Stomach (tissue), 8 donors: ENCODE measurements at regions not wholly inside any gene's neighbourhood (a gene's known extent, or its start where the extent isn't known, plus 50 kb on each side); places are given as distances from the start of the nearest gene placed in this dataset.
A peak's percentile ranks its signal among the peaks of the same experiment; 100 is the strongest.

ENCODE experiments used
- DNase-seq, 2 donors: peaks; one replicate each; pipeline versions ENCODE4 v3.0.0 to v3.0.0-alpha.2; 2013 to 2019
- H3K27ac ChIP-seq, 5 donors: fragments of 200-600 bp in 4 of 5; sonication (generic) in 4 of 5; one replicate each; pipeline ENCODE4 v1.5.1; 2013 to 2019; ENCODE audit warnings: mild to moderate bottlenecking in 1 of 5, moderate library complexity in 1 of 5
- H3K27me3 ChIP-seq, 3 donors: fragments of 200-600 bp; sonication (generic); one replicate each; pipeline ENCODE4 v1.5.1; 2017 to 2019; ENCODE audit warnings: mixed run types in 1 of 3
- H3K36me3 ChIP-seq, 4 donors: fragments of 200-600 bp; sonication (generic); 1 replicate in 3 of 4; 2 replicates in 1 of 4; pipeline ENCODE4 v1.5.1; 2016 to 2019
- H3K4me1 ChIP-seq, 4 donors: fragments of 200-600 bp; sonication (generic); one replicate each; pipeline ENCODE4 v1.5.1; 2016 to 2019
- H3K4me3 ChIP-seq, 4 donors: fragments of 200-600 bp; sonication (generic) in 3 of 4; one replicate each; pipeline ENCODE4 v1.5.1; 2016 to 2019; ENCODE audit warnings: mild to moderate bottlenecking in 1 of 4
- H3K9me3 ChIP-seq, 4 donors: fragments of 200-600 bp; sonication (generic); one replicate each; pipeline ENCODE4 v1.5.1; 2016 to 2019
- EP300 ChIP-seq: sonication (generic); formaldehyde crosslinking; IDR thresholded peaks from one replicate; pipeline ENCODE4 v1.6.1; 2017; ENCODE audit warnings: antibody characterized with exemption
- POLR2A ChIP-seq, 4 donors: fragments of 450-650 bp; IDR thresholded peaks; one replicate each; pipeline ENCODE4 v1.6.1; 2016; ENCODE audit warnings: antibody characterized with exemption in 4 of 4, control low read depth in 2 of 4, mild to moderate bottlenecking in 1 of 4, moderate library complexity in 1 of 4
- POLR2AphosphoS5 ChIP-seq, 3 donors: sonication (generic); formaldehyde crosslinking; IDR thresholded peaks; one replicate each; pipeline ENCODE4 v1.6.1; 2016; ENCODE audit warnings: antibody characterized with exemption in 3 of 3
- whole genome bisulfite sequencing, 5 donors: extraction: QIAGEN DNeasy Blood & Tissue Kit in 3 of 5; methylation state at CpG; one replicate each; pipeline versions ENCODE4 v1.1.5 to v1.1.7; 2013 to 2018; 5-methylcytosine and 5-hydroxymethylcytosine counted together
- intact Hi-C: fragments of 100-400 bp; cut with DNase I; formaldehyde crosslinking; loops from one replicate; pipeline ENCODE4 v1.15.1; 2023; ENCODE audit warnings: low total_unique reads
- TF ChIP-seq, protein P1 (sequence below), 7 experiments: fragments of 450-650 bp in 4 of 7; fragments of 200-600 bp in 3 of 7; sonication (generic) in 3 of 7; IDR thresholded peaks; one replicate each; pipeline ENCODE4 v1.5.1; 2016 to 2019; ENCODE audit warnings: antibody characterized with exemption in 7 of 7, control low read depth in 2 of 7, mild to moderate bottlenecking in 1 of 7
- donor health status: healthy with polysubstance abuse.
- donor health status: Bipolar disorder and iron deficiency.
- donor health status: healthy.

DNA sequence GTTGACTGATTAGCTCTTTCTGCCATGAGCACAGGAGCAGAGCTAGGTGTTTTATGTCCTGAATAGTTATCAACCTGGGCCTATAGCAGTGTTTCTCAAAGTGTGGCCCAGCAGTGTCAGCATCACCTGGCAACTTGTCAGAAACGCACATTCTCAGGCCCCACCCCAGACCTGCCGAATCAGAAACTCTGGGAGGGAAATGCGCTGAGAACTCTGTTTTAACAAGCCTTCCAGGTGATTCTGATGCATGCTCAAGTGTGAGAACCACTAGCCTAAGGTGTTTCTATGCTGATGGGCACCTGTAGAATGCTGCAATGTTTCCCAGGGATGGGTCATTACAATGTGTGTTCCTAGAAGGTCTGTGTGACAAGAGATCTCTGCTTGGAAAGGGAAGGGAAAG is 257.5 kb downstream of the MID1IP1 start:
- 62 to 84% (median 69%) methylated on average over 3 of the region's 3 CpGs for WGBS, 5 donors
- peak in 1 of 2 donors; percentile 12 for DNase-seq
- peaks cover 0 to 16% (median 5%) of the 10 kb centered on the region in 4 donors for H3K9me3 ChIP-seq
- H3K4me1 ChIP-seq, result no peaks in the 10 kb centered on the region
- no peaks in the 10 kb centered on the region for H3K27me3 ChIP-seq
- H3K27ac ChIP-seq, result no peak overlapping the region
- no peak for TF ChIP-seq EP300
- TF ChIP-seq, protein P1, sequence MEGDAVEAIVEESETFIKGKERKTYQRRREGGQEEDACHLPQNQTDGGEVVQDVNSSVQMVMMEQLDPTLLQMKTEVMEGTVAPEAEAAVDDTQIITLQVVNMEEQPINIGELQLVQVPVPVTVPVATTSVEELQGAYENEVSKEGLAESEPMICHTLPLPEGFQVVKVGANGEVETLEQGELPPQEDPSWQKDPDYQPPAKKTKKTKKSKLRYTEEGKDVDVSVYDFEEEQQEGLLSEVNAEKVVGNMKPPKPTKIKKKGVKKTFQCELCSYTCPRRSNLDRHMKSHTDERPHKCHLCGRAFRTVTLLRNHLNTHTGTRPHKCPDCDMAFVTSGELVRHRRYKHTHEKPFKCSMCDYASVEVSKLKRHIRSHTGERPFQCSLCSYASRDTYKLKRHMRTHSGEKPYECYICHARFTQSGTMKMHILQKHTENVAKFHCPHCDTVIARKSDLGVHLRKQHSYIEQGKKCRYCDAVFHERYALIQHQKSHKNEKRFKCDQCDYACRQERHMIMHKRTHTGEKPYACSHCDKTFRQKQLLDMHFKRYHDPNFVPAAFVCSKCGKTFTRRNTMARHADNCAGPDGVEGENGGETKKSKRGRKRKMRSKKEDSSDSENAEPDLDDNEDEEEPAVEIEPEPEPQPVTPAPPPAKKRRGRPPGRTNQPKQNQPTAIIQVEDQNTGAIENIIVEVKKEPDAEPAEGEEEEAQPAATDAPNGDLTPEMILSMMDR (IDR thresholded peaks at IDR 0.05), result no peak
- TF ChIP-seq POLR2A (IDR thresholded peaks at IDR 0.05), result no peak
- no peak for TF ChIP-seq POLR2AphosphoS5 (IDR thresholded peaks at IDR 0.05)
- H3K4me3 ChIP-seq, result no peak overlapping the region
- no peaks in the 10 kb centered on the region for H3K36me3 ChIP-seq
- intact Hi-C loops, result no loop called here

DNA sequence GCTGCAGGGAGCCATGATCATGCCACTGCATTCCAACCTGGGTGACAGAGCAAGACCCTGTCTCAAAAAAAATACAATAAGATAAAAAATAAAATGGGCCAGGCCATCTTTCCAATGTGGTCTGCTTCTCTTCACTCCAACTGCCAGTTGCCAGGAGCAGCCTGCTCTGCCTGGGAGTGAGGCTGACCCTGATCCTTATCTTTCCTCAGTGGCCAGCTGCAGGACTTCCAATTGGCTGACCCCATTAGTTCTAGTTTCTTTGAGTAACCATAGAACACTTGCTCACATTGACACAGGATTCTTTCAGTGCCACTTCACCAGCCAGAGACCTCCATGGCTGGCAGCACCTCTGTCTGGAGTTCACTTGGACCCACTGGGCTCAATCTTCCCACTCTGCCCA is 258.6 kb downstream of the MID1IP1 start:
- no peak overlapping the region for H3K4me3 ChIP-seq
- no peak for DNase-seq
- peaks cover 0 to 16% (median 5%) of the 10 kb centered on the region in 4 donors for H3K9me3 ChIP-seq
- H3K4me1 ChIP-seq, result no peaks in the 10 kb centered on the region
- intact Hi-C loops, result no loop called here
- no peaks in the 10 kb centered on the region for H3K36me3 ChIP-seq
- TF ChIP-seq POLR2A (IDR thresholded peaks at IDR 0.05) (no peak), EP300 (no peak), POLR2AphosphoS5 (IDR thresholded peaks at IDR 0.05) (no peak)
- TF ChIP-seq, protein P1 (IDR thresholded peaks at IDR 0.05), result no peak
- H3K27me3 ChIP-seq, result no peaks in the 10 kb centered on the region
- no peak overlapping the region for H3K27ac ChIP-seq

DNA sequence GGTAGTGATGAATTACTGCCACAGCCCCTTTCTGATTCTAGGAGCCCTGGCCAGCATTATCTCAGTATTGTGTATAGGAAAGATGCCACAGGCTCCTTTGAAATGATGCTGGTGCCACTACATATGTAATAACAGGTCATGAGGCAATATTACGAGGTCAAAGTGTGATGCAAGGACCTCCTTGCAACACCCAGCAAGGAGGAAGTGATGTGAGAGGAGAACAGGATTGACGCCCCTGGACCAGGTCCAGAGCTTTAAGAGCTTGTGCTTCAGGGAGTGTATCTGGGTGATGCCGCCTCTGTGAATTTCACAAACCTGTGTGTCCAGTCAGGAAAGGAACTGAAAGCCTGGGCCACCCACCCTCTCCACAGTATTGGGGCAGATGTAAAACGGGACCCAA is 261.8 kb downstream of the MID1IP1 start:
- TF ChIP-seq POLR2AphosphoS5 (IDR thresholded peaks at IDR 0.05) (peak in 1 of 3 donors; percentile 40), EP300 (no peak)
- intact Hi-C loops, result no loop called here
- H3K27me3 ChIP-seq, result peaks cover 0 to 3% (median 0%) of the 10 kb centered on the region in 3 donors
- whole genome bisulfite sequencing, 5 donors, result 25 to 63% (median 50%) methylated on average over 4 of the region's 4 CpGs
- H3K9me3 ChIP-seq, result peaks cover 0 to 16% (median 5%) of the 10 kb centered on the region in 4 donors
- H3K27ac ChIP-seq, result peak overlapping the region in 2 of 5 donors; percentile 39 to 43
- DNase-seq, result peak; percentile 33 to 59
- no peaks in the 10 kb centered on the region for H3K36me3 ChIP-seq
- no peak overlapping the region for H3K4me3 ChIP-seq
- H3K4me1 ChIP-seq, result no peaks in the 10 kb centered on the region

DNA sequence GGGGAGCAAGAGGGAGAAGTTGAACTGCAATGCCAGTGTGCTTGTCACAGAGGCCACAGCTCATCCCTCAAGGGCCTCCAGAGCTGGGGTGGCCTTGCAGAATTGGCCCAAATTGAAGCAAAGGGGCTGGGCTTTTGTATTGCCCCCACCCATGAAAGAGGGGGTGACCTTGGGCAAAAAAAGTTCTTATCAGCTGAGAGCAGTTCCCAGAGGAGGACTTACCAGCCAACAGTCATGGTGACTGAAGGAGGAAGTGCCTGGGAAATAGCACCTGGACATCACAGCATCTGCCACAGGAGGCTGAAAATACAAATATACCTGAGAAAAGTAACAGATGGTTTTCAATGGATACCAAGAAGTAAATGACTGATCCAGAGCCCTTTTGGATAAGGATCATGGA is 262.4 kb downstream of the MID1IP1 start:
- no peaks in the 10 kb centered on the region for H3K4me1 ChIP-seq
- TF ChIP-seq POLR2AphosphoS5 (IDR thresholded peaks at IDR 0.05) (no peak), POLR2A (IDR thresholded peaks at IDR 0.05) (no peak), EP300 (no peak)
- TF ChIP-seq, protein P1 (IDR thresholded peaks at IDR 0.05), result no peak
- peaks cover 0 to 16% (median 5%) of the 10 kb centered on the region in 4 donors for H3K9me3 ChIP-seq
- H3K36me3 ChIP-seq, result no peaks in the 10 kb centered on the region
- H3K4me3 ChIP-seq, result no peak overlapping the region
- H3K27ac ChIP-seq, result peak overlapping the region in 2 of 5 donors; percentile 39 to 43
- DNase-seq, result peak in 1 of 2 donors; percentile 15
- intact Hi-C loops, result no loop called here
- peaks cover 0 to 3% (median 0%) of the 10 kb centered on the region in 3 donors for H3K27me3 ChIP-seq

DNA sequence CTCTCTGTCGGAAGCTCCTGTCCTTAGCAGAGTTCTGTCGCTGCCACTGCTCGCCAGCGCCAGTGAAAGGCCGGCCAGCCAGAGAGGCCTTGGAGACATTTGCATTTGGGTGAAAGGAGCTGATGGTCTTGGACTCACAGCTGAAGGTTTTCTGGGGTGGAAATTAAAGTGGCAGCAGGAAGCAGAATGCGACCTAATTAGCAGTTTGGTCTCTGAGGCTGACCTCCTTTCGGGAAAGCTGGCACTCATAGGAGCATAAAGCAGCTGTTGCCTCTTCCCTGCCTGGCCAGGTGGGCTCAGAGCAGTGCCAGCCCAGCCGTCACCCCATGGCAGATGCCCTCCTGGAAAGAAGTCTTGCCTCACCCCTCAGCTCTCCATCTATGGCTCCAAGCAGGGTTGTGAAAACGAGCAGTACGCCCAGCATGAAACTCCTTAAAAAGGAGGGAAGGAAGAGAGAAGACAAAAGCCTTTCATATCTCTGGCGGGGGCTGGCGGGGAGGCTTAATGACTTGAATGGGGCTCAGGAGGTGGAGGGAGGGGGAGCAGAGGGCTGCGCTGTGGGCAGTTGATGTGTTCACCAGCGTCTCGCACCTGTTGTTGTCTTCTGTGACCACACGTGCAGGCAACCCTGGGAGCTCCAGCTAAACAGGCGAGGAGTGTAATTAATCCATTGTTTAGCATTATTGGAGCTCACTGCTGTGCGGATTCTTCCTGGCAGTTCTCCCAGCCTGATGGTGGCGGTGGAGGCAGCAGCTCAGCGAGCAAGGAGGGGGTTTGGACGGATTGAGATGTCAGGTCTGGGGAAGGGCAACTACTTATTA is 264.0 kb downstream of the MID1IP1 start:
- H3K9me3 ChIP-seq, result peaks cover 0 to 16% (median 7%) of the 10 kb centered on the region in 4 donors
- intact Hi-C loops, result no loop called here
- peak in 1 of 2 donors; percentile 63 for DNase-seq
- 47 to 71% (median 65%) methylated on average over 20 to 21 of the region's 21 CpGs for WGBS, 5 donors
- TF ChIP-seq POLR2AphosphoS5 (IDR thresholded peaks at IDR 0.05), result no peak
- no peak for TF ChIP-seq POLR2A (IDR thresholded peaks at IDR 0.05)
- TF ChIP-seq EP300, result no peak
- TF ChIP-seq, protein P1 (IDR thresholded peaks at IDR 0.05), result no peak
- H3K4me3 ChIP-seq, result no peak overlapping the region
- H3K4me1 ChIP-seq, result no peaks in the 10 kb centered on the region
- H3K27me3 ChIP-seq, result peaks cover 0 to 3% (median 0%) of the 10 kb centered on the region in 3 donors
- no peaks in the 10 kb centered on the region for H3K36me3 ChIP-seq
- H3K27ac ChIP-seq, result no peak overlapping the region
